HEK293 (cell line): ENCODE measurements at regions not wholly inside any gene's neighbourhood (a gene's known extent, or its start where the extent isn't known, plus 50 kb on each side); places are given as distances from the start of the nearest gene placed in this dataset.

ENCODE experiments used
- CTCF ChIA-PET: fragments of 350-600 bp; formaldehyde crosslinking; extraction: SDS; loops from one replicate; lab custom pipeline; 2021; ENCODE audit warnings: antibody characterized with exemption; lab: Yijun Ruan, JAX
- POLR2A ChIA-PET: fragments of 300-600 bp; formaldehyde crosslinking; extraction: SDS; loops from one replicate; lab custom pipeline; 2020; ENCODE audit warnings: antibody characterized with exemption, inconsistent platforms; lab: Yijun Ruan, JAX
- H3K27ac ChIP-seq: fragments of 200-500 bp; sonication (Bioruptor generic); 2 replicates; pipeline ENCODE4 v1.5.1; 2014; ENCODE audit warnings: low read depth, low read length, control low read depth, inconsistent platforms; ENCODE audit errors: extremely low read depth
- H3K36me3 ChIP-seq, 2 experiments: fragments of 200-500 bp in 1 of 2; sonication (Bioruptor generic) in 1 of 2; 1 replicate in 1 of 2; 2 replicates in 1 of 2; pipeline ENCODE4 v1.5.1; 2014 to 2017; ENCODE audit warnings: inconsistent platforms in 2 of 2, low read length in 2 of 2; ENCODE audit not compliant: control insufficient read depth in 2 of 2, insufficient read depth in 1 of 2
- H3K4me1 ChIP-seq: fragments of 200-500 bp; sonication (Bioruptor generic); 2 replicates; pipeline ENCODE4 v1.5.1; 2014; ENCODE audit warnings: mild to moderate bottlenecking, low read length, inconsistent platforms; ENCODE audit not compliant: control insufficient read depth, insufficient read depth
- H3K4me3 ChIP-seq: 2 replicates; pipeline ENCODE4 v1.5.1; 2011; ENCODE audit warnings: low read depth, mild to moderate bottlenecking, control low read depth, low read length, moderate library complexity
- H3K9me3 ChIP-seq: fragments of 200-500 bp; sonication (Bioruptor generic); 2 replicates; pipeline ENCODE4 v1.5.1; 2014; ENCODE audit warnings: low read depth, low read length, inconsistent platforms; ENCODE audit not compliant: control insufficient read depth, insufficient read depth
- FEZF1 ChIP-seq: fragments of 450-650 bp; formaldehyde crosslinking; IDR thresholded peaks from 2 replicates; pipeline ENCODE4 v1.5.1; 2016; ENCODE audit warnings: missing biosample characterization, missing genetic modification characterization
- HOXA7 ChIP-seq: sonication (generic); formaldehyde crosslinking; IDR thresholded peaks from 2 replicates; pipeline ENCODE4 v1.8.1; 2022; ENCODE audit warnings: missing genetic modification reagents, borderline replicate concordance
- KLF10 ChIP-seq: fragments of 450-650 bp; IDR thresholded peaks from 2 replicates; pipeline ENCODE4 v1.5.1; 2018; ENCODE audit warnings: missing biosample characterization, mild to moderate bottlenecking, missing genetic modification characterization
- ZBTB21 ChIP-seq: fragments of 450-650 bp; formaldehyde crosslinking; IDR thresholded peaks from 2 replicates; pipeline ENCODE4 v1.5.1; 2017; ENCODE audit warnings: missing biosample characterization, missing genetic modification characterization
- ZNF112 ChIP-seq: fragments of 450-650 bp; formaldehyde crosslinking; IDR thresholded peaks from 2 replicates; pipeline ENCODE4 v1.5.0; 2017; ENCODE audit warnings: missing biosample characterization, missing genetic modification characterization
- ZNF169 ChIP-seq: fragments of 450-650 bp; formaldehyde crosslinking; IDR thresholded peaks from 2 replicates; pipeline ENCODE4 v1.5.1; 2016; ENCODE audit warnings: missing biosample characterization, missing genetic modification characterization
- ZNF214 ChIP-seq: fragments of 450-650 bp; formaldehyde crosslinking; IDR thresholded peaks from 2 replicates; pipeline ENCODE4 v1.5.1; 2017; ENCODE audit warnings: missing biosample characterization, mild to moderate bottlenecking, missing genetic modification characterization, borderline replicate concordance
- ZNF391 ChIP-seq: fragments of 450-650 bp; formaldehyde crosslinking; IDR thresholded peaks from 2 replicates; pipeline ENCODE4 v1.5.1; 2016; ENCODE audit warnings: low read depth, missing biosample characterization, missing genetic modification characterization, borderline replicate concordance
- TF ChIP-seq, protein P1 (sequence below): fragments of 450-650 bp; formaldehyde crosslinking; IDR thresholded peaks from 2 replicates; pipeline ENCODE4 v1.5.1; 2016; ENCODE audit warnings: missing biosample characterization, missing genetic modification characterization
- TF ChIP-seq, protein P2 (sequence below): fragments of 450-650 bp; formaldehyde crosslinking; IDR thresholded peaks from 2 replicates; pipeline ENCODE4 v1.5.1; 2016; ENCODE audit warnings: missing biosample characterization, missing genetic modification characterization
- TF ChIP-seq, protein P3 (sequence below): fragments of 450-650 bp; formaldehyde crosslinking; IDR thresholded peaks from 2 replicates; pipeline ENCODE4 v1.5.0; 2017; ENCODE audit warnings: missing biosample characterization, missing genetic modification characterization, borderline replicate concordance
- TF ChIP-seq, protein P4 (sequence below): fragments of 450-650 bp; formaldehyde crosslinking; optimal IDR thresholded peaks from 2 replicates; pipeline ENCODE3; 2016; ENCODE audit warnings: missing biosample characterization, mild to moderate bottlenecking, missing genetic modification characterization

DNA sequence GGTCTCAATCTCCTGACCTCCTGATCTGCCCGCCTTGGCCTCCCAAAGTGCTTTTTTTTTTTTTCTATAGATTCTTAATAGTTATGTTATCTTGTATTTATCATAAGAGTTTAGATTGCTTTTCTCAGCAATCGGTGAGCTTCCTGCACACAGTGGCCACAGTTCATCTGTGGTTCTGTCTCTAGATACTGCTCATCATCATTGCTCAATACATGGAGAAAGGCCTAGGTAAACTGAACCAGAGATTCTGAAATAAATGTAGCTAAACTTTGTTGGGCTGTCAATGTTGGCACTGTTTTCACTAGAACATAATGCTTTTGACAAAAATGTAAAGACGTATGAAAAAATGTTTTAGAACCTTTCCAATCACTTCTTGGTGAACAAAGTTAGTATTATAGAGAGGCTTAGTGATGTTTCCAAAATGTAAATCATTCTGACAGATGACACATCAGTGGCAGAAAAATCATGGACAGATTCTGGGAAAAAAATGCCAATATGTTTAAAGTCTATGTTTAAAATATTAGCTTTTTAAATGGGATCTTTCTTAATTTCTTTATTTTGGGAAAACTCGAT, 50.0 kb upstream of the LIMCH1 start:
- H3K9me3 ChIP-seq, result no peaks in the 10 kb centered on the region
- POLR2A ChIA-PET, result no interaction called here
- TF ChIP-seq, protein P1, sequence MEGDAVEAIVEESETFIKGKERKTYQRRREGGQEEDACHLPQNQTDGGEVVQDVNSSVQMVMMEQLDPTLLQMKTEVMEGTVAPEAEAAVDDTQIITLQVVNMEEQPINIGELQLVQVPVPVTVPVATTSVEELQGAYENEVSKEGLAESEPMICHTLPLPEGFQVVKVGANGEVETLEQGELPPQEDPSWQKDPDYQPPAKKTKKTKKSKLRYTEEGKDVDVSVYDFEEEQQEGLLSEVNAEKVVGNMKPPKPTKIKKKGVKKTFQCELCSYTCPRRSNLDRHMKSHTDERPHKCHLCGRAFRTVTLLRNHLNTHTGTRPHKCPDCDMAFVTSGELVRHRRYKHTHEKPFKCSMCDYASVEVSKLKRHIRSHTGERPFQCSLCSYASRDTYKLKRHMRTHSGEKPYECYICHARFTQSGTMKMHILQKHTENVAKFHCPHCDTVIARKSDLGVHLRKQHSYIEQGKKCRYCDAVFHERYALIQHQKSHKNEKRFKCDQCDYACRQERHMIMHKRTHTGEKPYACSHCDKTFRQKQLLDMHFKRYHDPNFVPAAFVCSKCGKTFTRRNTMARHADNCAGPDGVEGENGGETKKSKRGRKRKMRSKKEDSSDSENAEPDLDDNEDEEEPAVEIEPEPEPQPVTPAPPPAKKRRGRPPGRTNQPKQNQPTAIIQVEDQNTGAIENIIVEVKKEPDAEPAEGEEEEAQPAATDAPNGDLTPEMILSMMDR (tag by site-specific recombination), result no peak
- TF ChIP-seq ZBTB21 (tag by site-specific recombination) (no peak), KLF10 (tag by site-specific recombination) (no peak), ZNF214 (tag by site-specific recombination) (no peak), ZNF169 (tag by site-specific recombination) (no peak), ZNF391 (tag by site-specific recombination) (no peak), HOXA7 (no peak), FEZF1 (tag by site-specific recombination) (no peak), ZNF112 (tag by site-specific recombination) (no peak)
- TF ChIP-seq, protein P2, sequence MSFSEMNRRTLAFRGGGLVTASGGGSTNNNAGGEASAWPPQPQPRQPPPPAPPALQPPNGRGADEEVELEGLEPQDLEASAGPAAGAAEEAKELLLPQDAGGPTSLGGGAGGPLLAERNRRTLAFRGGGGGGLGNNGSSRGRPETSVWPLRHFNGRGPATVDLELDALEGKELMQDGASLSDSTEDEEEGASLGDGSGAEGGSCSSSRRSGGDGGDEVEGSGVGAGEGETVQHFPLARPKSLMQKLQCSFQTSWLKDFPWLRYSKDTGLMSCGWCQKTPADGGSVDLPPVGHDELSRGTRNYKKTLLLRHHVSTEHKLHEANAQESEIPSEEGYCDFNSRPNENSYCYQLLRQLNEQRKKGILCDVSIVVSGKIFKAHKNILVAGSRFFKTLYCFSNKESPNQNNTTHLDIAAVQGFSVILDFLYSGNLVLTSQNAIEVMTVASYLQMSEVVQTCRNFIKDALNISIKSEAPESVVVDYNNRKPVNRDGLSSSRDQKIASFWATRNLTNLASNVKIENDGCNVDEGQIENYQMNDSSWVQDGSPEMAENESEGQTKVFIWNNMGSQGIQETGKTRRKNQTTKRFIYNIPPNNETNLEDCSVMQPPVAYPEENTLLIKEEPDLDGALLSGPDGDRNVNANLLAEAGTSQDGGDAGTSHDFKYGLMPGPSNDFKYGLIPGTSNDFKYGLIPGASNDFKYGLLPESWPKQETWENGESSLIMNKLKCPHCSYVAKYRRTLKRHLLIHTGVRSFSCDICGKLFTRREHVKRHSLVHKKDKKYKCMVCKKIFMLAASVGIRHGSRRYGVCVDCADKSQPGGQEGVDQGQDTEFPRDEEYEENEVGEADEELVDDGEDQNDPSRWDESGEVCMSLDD (tag by site-specific recombination), result no peak
- TF ChIP-seq, protein P3, sequence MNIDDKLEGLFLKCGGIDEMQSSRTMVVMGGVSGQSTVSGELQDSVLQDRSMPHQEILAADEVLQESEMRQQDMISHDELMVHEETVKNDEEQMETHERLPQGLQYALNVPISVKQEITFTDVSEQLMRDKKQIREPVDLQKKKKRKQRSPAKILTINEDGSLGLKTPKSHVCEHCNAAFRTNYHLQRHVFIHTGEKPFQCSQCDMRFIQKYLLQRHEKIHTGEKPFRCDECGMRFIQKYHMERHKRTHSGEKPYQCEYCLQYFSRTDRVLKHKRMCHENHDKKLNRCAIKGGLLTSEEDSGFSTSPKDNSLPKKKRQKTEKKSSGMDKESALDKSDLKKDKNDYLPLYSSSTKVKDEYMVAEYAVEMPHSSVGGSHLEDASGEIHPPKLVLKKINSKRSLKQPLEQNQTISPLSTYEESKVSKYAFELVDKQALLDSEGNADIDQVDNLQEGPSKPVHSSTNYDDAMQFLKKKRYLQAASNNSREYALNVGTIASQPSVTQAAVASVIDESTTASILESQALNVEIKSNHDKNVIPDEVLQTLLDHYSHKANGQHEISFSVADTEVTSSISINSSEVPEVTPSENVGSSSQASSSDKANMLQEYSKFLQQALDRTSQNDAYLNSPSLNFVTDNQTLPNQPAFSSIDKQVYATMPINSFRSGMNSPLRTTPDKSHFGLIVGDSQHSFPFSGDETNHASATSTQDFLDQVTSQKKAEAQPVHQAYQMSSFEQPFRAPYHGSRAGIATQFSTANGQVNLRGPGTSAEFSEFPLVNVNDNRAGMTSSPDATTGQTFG (tag by site-specific recombination), result no peak
- TF ChIP-seq, protein P4, sequence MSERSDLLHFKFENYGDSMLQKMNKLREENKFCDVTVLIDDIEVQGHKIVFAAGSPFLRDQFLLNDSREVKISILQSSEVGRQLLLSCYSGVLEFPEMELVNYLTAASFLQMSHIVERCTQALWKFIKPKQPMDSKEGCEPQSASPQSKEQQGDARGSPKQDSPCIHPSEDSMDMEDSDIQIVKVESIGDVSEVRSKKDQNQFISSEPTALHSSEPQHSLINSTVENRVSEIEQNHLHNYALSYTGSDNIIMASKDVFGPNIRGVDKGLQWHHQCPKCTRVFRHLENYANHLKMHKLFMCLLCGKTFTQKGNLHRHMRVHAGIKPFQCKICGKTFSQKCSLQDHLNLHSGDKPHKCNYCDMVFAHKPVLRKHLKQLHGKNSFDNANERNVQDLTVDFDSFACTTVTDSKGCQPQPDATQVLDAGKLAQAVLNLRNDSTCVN (tag by site-specific recombination), result no peak
- no peak overlapping the region for H3K27ac ChIP-seq
- no peaks in the 10 kb centered on the region for H3K36me3 ChIP-seq
- CTCF ChIA-PET, result no interaction called here
- H3K4me1 ChIP-seq, result no peaks in the 10 kb centered on the region
- no peak overlapping the region for H3K4me3 ChIP-seq
